B cell (primary cell): ENCODE measurements at regions not wholly inside any gene's neighbourhood (a gene's known extent, or its start where the extent isn't known, plus 50 kb on each side); places are given as distances from the start of the nearest gene placed in this dataset.

Experiments used
- ATAC-seq: fragments of 200-7000 bp; cut with Tn5 transposase; one replicate; pipeline ENCODE4 v1.10.0; 2021; ENCODE audit warnings: low read depth, mild to moderate bottlenecking, moderate number of reproducible peaks, moderate library complexity
- CTCF ChIA-PET: fragments of 350-600 bp; sonication (Branson Sonifier 250); formaldehyde crosslinking; loops from one replicate; lab custom pipeline; 2021; ENCODE audit warnings: antibody characterized with exemption, inconsistent platforms; lab: Charles Lee
- POLR2A ChIA-PET: fragments of 350-600 bp; sonication (Branson Sonifier 250); formaldehyde crosslinking; loops from one replicate; lab custom pipeline; 2021; ENCODE audit warnings: antibody characterized with exemption; lab: Charles Lee
- DNase-seq: peaks from one replicate; pipeline ENCODE4 v3.0.0; 2013
- H2AFZ ChIP-seq: 2 replicates; pipeline ENCODE4 v1.6.1; 2012; ENCODE audit warnings: mild to moderate bottlenecking, low read depth, low read length; ENCODE audit not compliant: insufficient read depth, poor library complexity, severe bottlenecking
- H3K27ac ChIP-seq, 2 donors: 1 replicate in 1 of 2; 2 replicates in 1 of 2; pipeline ENCODE4 v1.5.1; 2012 to 2013; ENCODE audit warnings: low read length in 2 of 2, mild to moderate bottlenecking in 2 of 2, moderate library complexity in 1 of 2
- H3K27me3 ChIP-seq, 4 experiments: fragments of 200-600 bp in 1 of 4; sonication (generic) in 1 of 4; replicated peaks in 1 of 4; 1 replicate in 2 of 4; 2 replicates in 2 of 4; pipeline versions ENCODE4 v1.6.1 to v1.7.0; 2013 to 2016; ENCODE audit warnings: low read length in 3 of 4, mild to moderate bottlenecking in 2 of 4, mixed read lengths in 1 of 4, moderate library complexity in 1 of 4; ENCODE audit not compliant: insufficient read depth in 4 of 4, control insufficient read depth in 3 of 4; ENCODE audit errors: control extremely low read depth in 1 of 4
- H3K36me3 ChIP-seq, 2 experiments: replicated peaks in 1 of 2; 1 replicate in 1 of 2; 2 replicates in 1 of 2; pipeline versions ENCODE4 v1.6.1 to v1.7.1; 2013; ENCODE audit warnings: low read length in 1 of 2; ENCODE audit not compliant: insufficient read depth in 2 of 2, control insufficient read depth in 1 of 2; ENCODE audit errors: control extremely low read depth in 1 of 2, extremely low read depth in 1 of 2
- H3K4me1 ChIP-seq, 2 donors: fragments of 200-600 bp in 1 of 2; sonication (generic) in 1 of 2; 1 replicate in 1 of 2; 2 replicates in 1 of 2; pipeline versions ENCODE4 v1.5.1 to v1.6.1; 2013 to 2017; ENCODE audit warnings: low read length in 2 of 2; ENCODE audit not compliant: control insufficient read depth in 2 of 2, insufficient read depth in 2 of 2
- H3K4me2 ChIP-seq: replicated peaks from 2 replicates; pipeline ENCODE3; 2012; ENCODE audit warnings: mild to moderate bottlenecking, low read depth, low read length; ENCODE audit not compliant: poor library complexity, severe bottlenecking
- H3K4me3 ChIP-seq, 5 experiments: fragments of 200-600 bp in 1 of 5; sonication (generic) in 1 of 5; 1 replicate in 3 of 5; 2 replicates in 2 of 5; pipeline versions ENCODE4 v1.5.1 to v1.7.0; 2011 to 2016; ENCODE audit warnings: low read length in 4 of 5, mild to moderate bottlenecking in 4 of 5, low read depth in 2 of 5, control low read depth in 1 of 5, moderate library complexity in 1 of 5; ENCODE audit not compliant: insufficient read depth in 1 of 5; ENCODE audit errors: control extremely low read depth in 1 of 5, extremely low read depth in 1 of 5
- H3K79me2 ChIP-seq: fragments of 200-600 bp; sonication (generic); one replicate; pipeline ENCODE4 v1.6.0; 2016; ENCODE audit warnings: low read length; ENCODE audit not compliant: control insufficient read depth, insufficient read depth
- H3K9ac ChIP-seq: fragments of 200-600 bp; sonication (generic); 2 replicates; pipeline ENCODE4 v1.6.1; 2017; ENCODE audit warnings: mild to moderate bottlenecking, low read length, moderate library complexity
- H3K9me3 ChIP-seq, 3 donors: one replicate each; pipeline versions ENCODE4 v1.6.1 to v1.7.1; 2013; ENCODE audit warnings: low read length in 2 of 3; ENCODE audit not compliant: control insufficient read depth in 2 of 3, insufficient read depth in 1 of 3; ENCODE audit errors: control extremely low read depth in 1 of 3
- H4K20me1 ChIP-seq: 2 replicates; pipeline ENCODE4 v1.6.0; 2012; ENCODE audit warnings: mild to moderate bottlenecking, low read length; ENCODE audit not compliant: insufficient read depth, control insufficient read depth, poor library complexity, severe bottlenecking
- H3K27ac Mint-ChIP-seq: one replicate; pipeline ENCODE4 v1.8.0; 2021; ENCODE audit warnings: mixed read lengths
- H3K27me3 Mint-ChIP-seq: one replicate; pipeline ENCODE4 v1.8.0; 2021; ENCODE audit warnings: mixed read lengths
- H3K4me1 Mint-ChIP-seq: one replicate; pipeline ENCODE4 v1.8.0; 2021; ENCODE audit warnings: mixed read lengths
- H3K4me3 Mint-ChIP-seq: one replicate; pipeline ENCODE4 v1.8.0; 2021; ENCODE audit warnings: mixed read lengths
- H3K9me3 Mint-ChIP-seq: one replicate; pipeline ENCODE4 v1.8.0; 2022; ENCODE audit warnings: mixed read lengths; ENCODE audit not compliant: insufficient read depth
- CTCF ChIP-seq: fragments of 200-600 bp; IDR thresholded peaks from one replicate; pipeline ENCODE4 v1.8.0; 2022; ENCODE audit warnings: antibody characterized with exemption, mild to moderate bottlenecking
- EZH2 ChIP-seq: IDR thresholded peaks from 2 replicates; pipeline ENCODE4 v1.6.1; 2012; ENCODE audit warnings: borderline replicate concordance, low read depth, mild to moderate bottlenecking, moderate library complexity, low read length; ENCODE audit not compliant: insufficient read depth, poor library complexity, severe bottlenecking
- WGBS: methylation state at CpG from one replicate; pipeline ENCODE4 v1.1.5; 2013; ENCODE audit warnings: missing lambda C conversion rate; ENCODE audit not compliant: insufficient coverage; 5-methylcytosine and 5-hydroxymethylcytosine counted together
- intact Hi-C: fragments of 100-400 bp; cut with micrococcal nuclease; formaldehyde crosslinking; loops from one replicate; pipeline ENCODE4 v1.10.0; 2022

- Histone ChIP-seq H3K9me3 (no peaks in the 10 kb centered on the region), H3K27ac (no peak overlapping the region), H3K4me2 (no peak overlapping the region), H3K9ac (no peak overlapping the region), H3K79me2 (no peaks in the 10 kb centered on the region), H3K27me3 (no peaks in the 10 kb centered on the region), H2AFZ (no peak overlapping the region), H3K36me3 (no peaks in the 10 kb centered on the region), H3K4me3 (no peak overlapping the region), H4K20me1 (no peaks in the 10 kb centered on the region), H3K4me1 (no peaks in the 10 kb centered on the region)
- ChIA-PET POLR2A (no interaction called here), CTCF (no interaction called here)
- DNase-seq (no peak), ATAC-seq (no peak)
- TF ChIP-seq CTCF, result no peak
- no peak for TF ChIP-seq EZH2
- Mint-ChIP-seq H3K4me1 (no peaks in the 10 kb centered on the region), H3K4me3 (no peak overlapping the region), H3K9me3 (no peaks in the 10 kb centered on the region), H3K27ac (no peak overlapping the region), H3K27me3 (peaks cover 21% of the 10 kb centered on the region)
- intact Hi-C loops, result no loop called here
- WGBS, result 92% methylated on average over 4 of the region's 5 CpGs
Observed at GRCh38 chr5:62144401-62145022, 161.5 kb upstream of the KIF2A start.

- Histone ChIP-seq H3K4me3 (no peak overlapping the region), H3K9ac (no peak overlapping the region), H3K4me2 (no peak overlapping the region), H3K27me3 (no peaks in the 10 kb centered on the region), H3K36me3 (no peaks in the 10 kb centered on the region), H3K79me2 (no peaks in the 10 kb centered on the region), H4K20me1 (no peaks in the 10 kb centered on the region), H3K27ac (no peak overlapping the region), H3K9me3 (peaks cover 0 to under 1% (median under 1%) of the 10 kb centered on the region in 3 donors), H2AFZ (no peak overlapping the region), H3K4me1 (no peaks in the 10 kb centered on the region)
- no peaks in the 10 kb centered on the region for H3K4me1 Mint-ChIP-seq
- ChIA-PET CTCF (no interaction called here), POLR2A (no interaction called here)
- intact Hi-C loops, result no loop called here
- no peak overlapping the region for H3K27ac Mint-ChIP-seq
- WGBS, result no CpG with 5 or more reads among the region's 4 CpGs
- H3K9me3 Mint-ChIP-seq, result peaks cover 7% of the 10 kb centered on the region
- no peak for ATAC-seq
- TF ChIP-seq EZH2, result no peak
- TF ChIP-seq CTCF, result no peak
- H3K4me3 Mint-ChIP-seq, result no peak overlapping the region
- DNase-seq, result no peak
- H3K27me3 Mint-ChIP-seq, result peaks cover 21% of the 10 kb centered on the region
Observed at GRCh38 chr5:62149879-62150278, 156.1 kb upstream of the KIF2A start.
